C4-2B (cell line): ENCODE measurements at regions not wholly inside any gene's neighbourhood (a gene's known extent, or its start where the extent isn't known, plus 50 kb on each side); places are given as distances from the start of the nearest gene placed in this dataset.

Source experiments
- ZFX ChIP-seq: fragments of 450-650 bp; IDR thresholded peaks from 2 replicates; pipeline ENCODE4 v1.6.1; 2017
- TF ChIP-seq, protein P1 (sequence below): fragments of 450-650 bp; conservative IDR thresholded peaks from 2 replicates; pipeline ENCODE4 v1.5.1; 2017; ENCODE audit warnings: mild to moderate bottlenecking

DNA sequence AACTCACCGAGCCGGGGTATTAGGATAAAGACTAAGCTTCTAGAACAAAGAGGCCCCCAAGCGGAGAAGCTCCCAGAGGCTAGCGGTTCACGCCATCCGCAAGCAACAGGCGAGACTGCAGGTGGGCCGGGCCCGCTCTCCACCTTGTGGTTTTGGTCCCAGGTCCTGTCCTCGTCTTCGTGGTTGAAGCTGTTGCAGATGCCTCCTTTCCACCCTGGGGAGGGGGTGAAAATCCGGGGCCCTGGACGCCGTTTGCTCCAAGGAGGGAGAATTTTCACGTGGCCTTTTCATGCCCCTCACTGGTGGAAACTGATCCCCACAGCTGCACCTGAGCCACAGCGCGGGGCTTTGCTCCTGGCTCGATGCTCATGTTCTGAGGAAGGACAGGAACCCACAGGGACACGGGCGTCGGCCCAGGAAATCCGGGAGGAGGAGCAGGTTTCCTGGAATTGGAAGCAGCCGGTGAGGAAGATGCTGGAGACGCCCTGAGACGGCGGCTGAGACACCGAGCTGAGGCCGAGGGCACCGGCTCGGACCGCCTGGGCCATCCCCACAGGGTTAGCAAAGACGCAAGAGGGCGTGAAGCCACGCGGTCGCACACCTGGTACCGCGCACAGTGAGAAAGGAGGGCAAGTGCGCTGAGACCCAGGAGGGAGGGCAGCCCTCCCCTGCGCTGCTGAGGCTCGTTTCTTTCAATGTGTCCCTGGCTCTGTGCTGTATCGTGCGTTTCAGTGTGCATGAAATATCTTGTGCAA lies 54.7 kb upstream of the SALL3 start:
- TF ChIP-seq, protein P1, sequence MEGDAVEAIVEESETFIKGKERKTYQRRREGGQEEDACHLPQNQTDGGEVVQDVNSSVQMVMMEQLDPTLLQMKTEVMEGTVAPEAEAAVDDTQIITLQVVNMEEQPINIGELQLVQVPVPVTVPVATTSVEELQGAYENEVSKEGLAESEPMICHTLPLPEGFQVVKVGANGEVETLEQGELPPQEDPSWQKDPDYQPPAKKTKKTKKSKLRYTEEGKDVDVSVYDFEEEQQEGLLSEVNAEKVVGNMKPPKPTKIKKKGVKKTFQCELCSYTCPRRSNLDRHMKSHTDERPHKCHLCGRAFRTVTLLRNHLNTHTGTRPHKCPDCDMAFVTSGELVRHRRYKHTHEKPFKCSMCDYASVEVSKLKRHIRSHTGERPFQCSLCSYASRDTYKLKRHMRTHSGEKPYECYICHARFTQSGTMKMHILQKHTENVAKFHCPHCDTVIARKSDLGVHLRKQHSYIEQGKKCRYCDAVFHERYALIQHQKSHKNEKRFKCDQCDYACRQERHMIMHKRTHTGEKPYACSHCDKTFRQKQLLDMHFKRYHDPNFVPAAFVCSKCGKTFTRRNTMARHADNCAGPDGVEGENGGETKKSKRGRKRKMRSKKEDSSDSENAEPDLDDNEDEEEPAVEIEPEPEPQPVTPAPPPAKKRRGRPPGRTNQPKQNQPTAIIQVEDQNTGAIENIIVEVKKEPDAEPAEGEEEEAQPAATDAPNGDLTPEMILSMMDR, result no peak
- no peak for TF ChIP-seq ZFX
